B cell (primary cell): ENCODE measurements at regions not wholly inside any gene's neighbourhood (a gene's known extent, or its start where the extent isn't known, plus 50 kb on each side); places are given as distances from the start of the nearest gene placed in this dataset.

Experiments used
- ATAC-seq: fragments of 200-7000 bp; cut with Tn5 transposase; one replicate; pipeline ENCODE4 v1.10.0; 2021; ENCODE audit warnings: low read depth, mild to moderate bottlenecking, moderate number of reproducible peaks, moderate library complexity
- CTCF ChIA-PET: fragments of 350-600 bp; sonication (Branson Sonifier 250); formaldehyde crosslinking; loops from one replicate; lab custom pipeline; 2021; ENCODE audit warnings: antibody characterized with exemption, inconsistent platforms; lab: Charles Lee
- POLR2A ChIA-PET: fragments of 350-600 bp; sonication (Branson Sonifier 250); formaldehyde crosslinking; loops from one replicate; lab custom pipeline; 2021; ENCODE audit warnings: antibody characterized with exemption; lab: Charles Lee
- DNase-seq: peaks from one replicate; pipeline ENCODE4 v3.0.0; 2013
- H2AFZ ChIP-seq: 2 replicates; pipeline ENCODE4 v1.6.1; 2012; ENCODE audit warnings: mild to moderate bottlenecking, low read depth, low read length; ENCODE audit not compliant: insufficient read depth, poor library complexity, severe bottlenecking
- H3K27ac ChIP-seq, 2 donors: 1 replicate in 1 of 2; 2 replicates in 1 of 2; pipeline ENCODE4 v1.5.1; 2012 to 2013; ENCODE audit warnings: low read length in 2 of 2, mild to moderate bottlenecking in 2 of 2, moderate library complexity in 1 of 2
- H3K27me3 ChIP-seq, 4 experiments: fragments of 200-600 bp in 1 of 4; sonication (generic) in 1 of 4; replicated peaks in 1 of 4; 1 replicate in 2 of 4; 2 replicates in 2 of 4; pipeline versions ENCODE4 v1.6.1 to v1.7.0; 2013 to 2016; ENCODE audit warnings: low read length in 3 of 4, mild to moderate bottlenecking in 2 of 4, mixed read lengths in 1 of 4, moderate library complexity in 1 of 4; ENCODE audit not compliant: insufficient read depth in 4 of 4, control insufficient read depth in 3 of 4; ENCODE audit errors: control extremely low read depth in 1 of 4
- H3K36me3 ChIP-seq, 2 experiments: replicated peaks in 1 of 2; 1 replicate in 1 of 2; 2 replicates in 1 of 2; pipeline versions ENCODE4 v1.6.1 to v1.7.1; 2013; ENCODE audit warnings: low read length in 1 of 2; ENCODE audit not compliant: insufficient read depth in 2 of 2, control insufficient read depth in 1 of 2; ENCODE audit errors: control extremely low read depth in 1 of 2, extremely low read depth in 1 of 2
- H3K4me1 ChIP-seq, 2 donors: fragments of 200-600 bp in 1 of 2; sonication (generic) in 1 of 2; 1 replicate in 1 of 2; 2 replicates in 1 of 2; pipeline versions ENCODE4 v1.5.1 to v1.6.1; 2013 to 2017; ENCODE audit warnings: low read length in 2 of 2; ENCODE audit not compliant: control insufficient read depth in 2 of 2, insufficient read depth in 2 of 2
- H3K4me2 ChIP-seq: replicated peaks from 2 replicates; pipeline ENCODE3; 2012; ENCODE audit warnings: mild to moderate bottlenecking, low read depth, low read length; ENCODE audit not compliant: poor library complexity, severe bottlenecking
- H3K4me3 ChIP-seq, 5 experiments: fragments of 200-600 bp in 1 of 5; sonication (generic) in 1 of 5; 1 replicate in 3 of 5; 2 replicates in 2 of 5; pipeline versions ENCODE4 v1.5.1 to v1.7.0; 2011 to 2016; ENCODE audit warnings: low read length in 4 of 5, mild to moderate bottlenecking in 4 of 5, low read depth in 2 of 5, control low read depth in 1 of 5, moderate library complexity in 1 of 5; ENCODE audit not compliant: insufficient read depth in 1 of 5; ENCODE audit errors: control extremely low read depth in 1 of 5, extremely low read depth in 1 of 5
- H3K79me2 ChIP-seq: fragments of 200-600 bp; sonication (generic); one replicate; pipeline ENCODE4 v1.6.0; 2016; ENCODE audit warnings: low read length; ENCODE audit not compliant: control insufficient read depth, insufficient read depth
- H3K9ac ChIP-seq: fragments of 200-600 bp; sonication (generic); 2 replicates; pipeline ENCODE4 v1.6.1; 2017; ENCODE audit warnings: mild to moderate bottlenecking, low read length, moderate library complexity
- H3K9me3 ChIP-seq, 3 donors: one replicate each; pipeline versions ENCODE4 v1.6.1 to v1.7.1; 2013; ENCODE audit warnings: low read length in 2 of 3; ENCODE audit not compliant: control insufficient read depth in 2 of 3, insufficient read depth in 1 of 3; ENCODE audit errors: control extremely low read depth in 1 of 3
- H4K20me1 ChIP-seq: 2 replicates; pipeline ENCODE4 v1.6.0; 2012; ENCODE audit warnings: mild to moderate bottlenecking, low read length; ENCODE audit not compliant: insufficient read depth, control insufficient read depth, poor library complexity, severe bottlenecking
- H3K27ac Mint-ChIP-seq: one replicate; pipeline ENCODE4 v1.8.0; 2021; ENCODE audit warnings: mixed read lengths
- H3K27me3 Mint-ChIP-seq: one replicate; pipeline ENCODE4 v1.8.0; 2021; ENCODE audit warnings: mixed read lengths
- H3K4me1 Mint-ChIP-seq: one replicate; pipeline ENCODE4 v1.8.0; 2021; ENCODE audit warnings: mixed read lengths
- H3K4me3 Mint-ChIP-seq: one replicate; pipeline ENCODE4 v1.8.0; 2021; ENCODE audit warnings: mixed read lengths
- H3K9me3 Mint-ChIP-seq: one replicate; pipeline ENCODE4 v1.8.0; 2022; ENCODE audit warnings: mixed read lengths; ENCODE audit not compliant: insufficient read depth
- CTCF ChIP-seq: fragments of 200-600 bp; IDR thresholded peaks from one replicate; pipeline ENCODE4 v1.8.0; 2022; ENCODE audit warnings: antibody characterized with exemption, mild to moderate bottlenecking
- EZH2 ChIP-seq: IDR thresholded peaks from 2 replicates; pipeline ENCODE4 v1.6.1; 2012; ENCODE audit warnings: borderline replicate concordance, low read depth, mild to moderate bottlenecking, moderate library complexity, low read length; ENCODE audit not compliant: insufficient read depth, poor library complexity, severe bottlenecking
- WGBS: methylation state at CpG from one replicate; pipeline ENCODE4 v1.1.5; 2013; ENCODE audit warnings: missing lambda C conversion rate; ENCODE audit not compliant: insufficient coverage; 5-methylcytosine and 5-hydroxymethylcytosine counted together
- intact Hi-C: fragments of 100-400 bp; cut with micrococcal nuclease; formaldehyde crosslinking; loops from one replicate; pipeline ENCODE4 v1.10.0; 2022

- no peaks in the 10 kb centered on the region for H3K4me1 Mint-ChIP-seq
- CTCF ChIA-PET, result no interaction called here
- peaks cover 12% of the 10 kb centered on the region for H3K27me3 Mint-ChIP-seq
Observed at GRCh38 chr18:75115514-75115913, 93.4 kb downstream of the PTGR3 start.

More at GRCh38 chr18:75115514-75115913, 93.4 kb downstream of the PTGR3 start:
- H3K9ac ChIP-seq, result no peak overlapping the region
- TF ChIP-seq EZH2, result no peak
- no peak for TF ChIP-seq CTCF
- no peak overlapping the region for H3K4me2 ChIP-seq
- no peak overlapping the region for H3K27ac ChIP-seq
- no peak overlapping the region for H2AFZ ChIP-seq
- intact Hi-C loops, result no loop called here
- ATAC-seq, result no peak
- no peak overlapping the region for H3K4me3 ChIP-seq
- no peak overlapping the region for H3K27ac Mint-ChIP-seq
- no peaks in the 10 kb centered on the region for H3K27me3 ChIP-seq
- H3K36me3 ChIP-seq, result no peaks in the 10 kb centered on the region
- 76% methylated on average over 6 of the region's 6 CpGs for WGBS
- H3K9me3 ChIP-seq, result peaks cover 0 to 6% (median 0%) of the 10 kb centered on the region in 3 donors
- H3K4me1 ChIP-seq, result no peaks in the 10 kb centered on the region
- no peaks in the 10 kb centered on the region for H4K20me1 ChIP-seq
- H3K79me2 ChIP-seq, result no peaks in the 10 kb centered on the region
- DNase-seq, result no peak
- POLR2A ChIA-PET, result no interaction called here
- H3K9me3 Mint-ChIP-seq, result no peaks in the 10 kb centered on the region
- H3K4me3 Mint-ChIP-seq, result no peak overlapping the region
